Posterior cingulate gyrus (tissue), 11 donors: ENCODE measurements at regions not wholly inside any gene's neighbourhood (a gene's known extent, or its start where the extent isn't known, plus 50 kb on each side); places are given as distances from the start of the nearest gene placed in this dataset.
"Not testable (repeated sequence)": the region's sequence is repeated elsewhere in the genome, so short reads cannot be mapped to it uniquely, and the experiment has no call there.

Experiments
- DNase-seq, 10 donors: peaks; one replicate each; pipeline versions ENCODE4 v3.0.0 to v3.0.0-alpha.2; 2020 to 2021; ENCODE audit warnings: mixed read lengths in 3 of 10
- intact Hi-C: fragments of 100-400 bp; cut with DNase I; formaldehyde crosslinking; loops from one replicate; pipeline ENCODE4 v1.15.1; 2023

DNA sequence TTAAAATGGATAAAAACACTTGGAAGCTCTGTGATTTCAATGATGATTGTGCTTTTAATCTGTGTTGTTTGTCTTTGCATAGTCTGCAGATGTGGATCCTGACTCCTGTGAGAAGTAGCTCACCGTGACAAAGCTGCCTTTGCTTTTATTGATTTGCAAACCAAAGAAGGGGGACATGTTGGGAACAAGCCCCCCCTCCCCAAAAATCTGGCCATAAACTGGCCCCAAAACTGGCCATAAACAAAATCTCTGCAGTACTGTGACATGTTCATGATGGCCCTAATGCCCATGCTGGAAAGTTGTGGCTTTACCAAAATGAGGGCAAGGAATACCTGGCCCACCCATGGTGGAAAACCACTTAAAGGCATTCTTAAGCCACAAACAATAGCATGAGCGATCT lies 202.4 kb downstream of the YTHDC2 start:
- intact Hi-C loops = not testable (repeated sequence)

DNA sequence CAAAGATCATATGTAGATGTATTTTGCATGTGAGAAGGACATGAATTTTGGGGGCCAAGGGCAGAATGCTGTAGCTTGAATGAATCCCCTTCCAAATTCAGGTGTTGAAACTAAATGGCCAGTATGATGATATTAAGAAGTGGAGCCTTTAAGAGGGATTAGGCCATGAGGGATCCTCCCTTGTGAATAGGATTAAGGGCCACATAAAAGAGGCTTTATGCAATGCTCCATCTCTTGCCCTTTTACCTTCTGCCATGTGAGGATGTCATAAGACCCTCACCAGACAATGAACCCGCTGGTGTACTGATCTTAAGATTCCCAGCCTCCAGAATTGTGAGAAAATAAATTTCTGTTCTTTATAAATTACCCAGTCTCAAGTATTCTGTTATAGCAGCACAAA lies 206.1 kb downstream of the YTHDC2 start:
- intact Hi-C loops = no loop called here
- no peak for DNase-seq

More for the DNA sequence above, 202.4 kb downstream of the YTHDC2 start:
- not testable (repeated sequence) for DNase-seq

DNA sequence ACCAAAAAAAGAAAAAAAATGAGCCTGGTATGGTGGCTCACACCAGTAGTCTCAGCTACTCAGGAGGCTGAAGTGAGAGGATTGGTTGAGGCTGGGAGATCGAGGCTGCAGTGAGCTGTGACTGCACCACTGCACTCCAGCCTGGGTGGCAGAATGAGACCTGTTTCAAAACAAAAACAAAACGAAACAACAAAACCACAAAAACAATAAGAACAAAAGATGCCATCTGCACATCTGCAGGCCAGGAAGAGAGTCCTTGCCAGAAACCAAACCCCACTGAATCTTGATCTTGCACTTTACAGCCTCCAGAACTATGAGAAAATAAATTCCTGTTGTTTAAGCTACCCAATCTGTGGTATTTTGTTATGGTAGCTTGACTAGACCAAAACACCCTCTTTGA lies 207.7 kb downstream of the YTHDC2 start:
- DNase-seq = no peak
- intact Hi-C loops = no loop called here

DNA sequence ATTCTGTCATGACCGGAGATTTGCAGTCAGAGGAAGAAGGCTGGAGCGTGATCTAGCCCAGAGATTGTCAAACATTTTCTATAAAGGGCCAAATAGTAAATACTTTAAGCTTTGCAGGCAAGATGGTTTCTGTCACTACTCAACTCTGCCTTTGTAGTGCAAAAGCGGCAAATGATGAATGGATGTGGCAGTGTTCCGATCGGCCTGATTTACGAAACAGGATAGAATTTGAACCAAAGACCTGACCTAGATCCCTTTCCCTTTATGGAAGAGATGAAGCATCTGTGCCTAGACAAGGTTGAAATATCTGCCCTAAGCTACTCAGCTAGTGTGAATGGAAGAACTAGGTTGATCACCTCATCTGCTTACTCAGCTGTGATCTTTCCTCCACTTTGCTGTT lies 209.5 kb downstream of the YTHDC2 start:
- intact Hi-C loops = no loop called here
- DNase-seq = no peak

DNA sequence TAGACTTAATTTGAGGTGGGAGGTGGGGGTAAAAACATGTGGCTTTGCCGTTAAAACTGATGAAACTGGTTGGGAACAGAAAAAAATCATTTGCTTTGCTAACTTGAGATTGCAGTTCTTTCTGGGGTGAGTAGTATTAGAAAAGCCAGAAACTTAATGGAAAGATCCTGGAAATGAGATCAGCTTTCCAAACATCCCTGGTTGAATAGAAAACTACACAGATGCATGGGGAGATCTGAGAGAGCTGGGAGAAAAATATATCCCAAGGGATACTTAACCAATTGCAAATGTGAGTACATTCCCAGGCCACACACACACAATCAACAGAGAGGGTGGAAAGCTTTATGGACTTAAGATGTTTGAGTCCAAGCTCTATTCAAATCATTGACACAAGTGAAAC lies 222.3 kb downstream of the YTHDC2 start:
- intact Hi-C loops = no loop called here
- no peak for DNase-seq

DNA sequence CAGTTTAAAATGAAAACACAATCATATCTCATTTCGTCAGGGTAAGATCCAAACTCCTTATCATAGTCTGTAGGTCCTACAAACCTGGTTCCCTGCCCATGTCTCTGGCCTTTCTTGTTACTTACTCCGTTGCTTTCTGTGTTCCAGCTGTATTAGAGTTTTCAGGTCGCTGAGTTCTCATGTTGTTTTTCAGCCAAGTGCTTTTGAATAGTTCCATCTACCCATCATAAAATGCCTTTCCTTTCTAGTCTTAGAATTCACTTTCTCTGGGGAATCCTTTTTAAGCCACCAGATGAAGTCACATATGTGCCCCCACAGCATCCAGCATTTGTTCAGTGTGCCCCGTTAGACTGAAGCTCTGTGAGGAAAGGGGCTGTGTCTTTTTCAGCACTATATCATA lies 228.7 kb downstream of the YTHDC2 start:
- intact Hi-C loops = no loop called here
- no peak for DNase-seq

DNA sequence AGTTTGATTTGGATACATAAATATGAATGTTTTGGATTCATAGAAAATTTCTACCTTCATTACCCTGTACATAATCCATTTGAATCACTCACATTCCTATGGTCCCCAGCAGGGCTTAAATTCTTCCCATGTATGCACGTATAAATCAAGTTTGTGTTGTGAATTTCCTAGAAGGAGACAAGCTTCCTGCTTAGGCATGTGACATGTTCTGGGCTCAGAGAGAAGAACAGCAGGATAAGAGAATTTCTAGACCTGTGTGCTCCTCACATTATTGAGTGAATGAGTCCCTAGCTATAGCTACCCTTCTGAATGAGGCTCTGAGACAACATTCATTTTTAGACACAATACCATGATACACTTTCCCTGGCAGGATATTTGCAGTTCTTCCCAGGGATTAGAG lies 229.1 kb downstream of the YTHDC2 start:
- DNase-seq = no peak
- intact Hi-C loops = no loop called here

DNA sequence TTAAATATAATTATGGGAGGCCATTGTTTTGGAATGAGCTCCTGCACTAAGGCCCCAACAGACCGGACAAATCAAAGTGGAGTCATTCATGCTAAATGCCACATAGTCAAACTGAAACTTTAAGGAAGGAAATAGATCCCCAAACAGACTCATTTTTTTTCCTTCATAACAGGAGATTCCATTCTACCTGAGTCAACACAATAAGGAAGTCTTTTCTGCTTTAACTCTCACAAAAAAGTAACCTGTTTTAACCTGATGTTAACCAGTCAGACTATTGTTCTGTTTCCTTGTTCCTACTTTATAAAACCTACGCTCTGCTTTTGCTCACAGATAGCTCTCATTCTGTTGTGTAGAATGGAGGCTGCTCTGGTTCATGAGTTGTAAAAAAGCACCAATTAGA lies 234.9 kb downstream of the YTHDC2 start:
- intact Hi-C loops = no loop called here

DNA sequence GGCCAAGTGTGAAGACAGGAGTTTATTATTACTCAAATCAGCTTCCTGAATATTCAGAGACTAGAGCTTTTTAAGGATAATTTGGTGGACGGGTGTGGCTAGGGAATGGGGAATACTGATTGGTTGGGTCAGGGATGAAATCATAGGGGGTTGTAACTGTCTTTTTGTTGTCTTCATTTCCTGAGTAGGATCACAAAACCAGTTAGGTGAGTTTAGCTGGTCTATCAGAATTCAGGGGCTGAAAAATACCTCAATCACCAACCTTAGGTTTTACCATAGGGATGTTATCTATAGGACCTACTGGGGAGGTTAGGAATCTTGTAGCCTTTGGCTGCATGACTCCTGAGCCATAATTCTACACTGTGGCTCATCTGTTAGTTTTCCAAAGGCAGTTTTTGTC lies 235.8 kb downstream of the YTHDC2 start:
- DNase-seq = no peak
- intact Hi-C loops = no loop called here

More for the DNA sequence above, 234.9 kb downstream of the YTHDC2 start:
- DNase-seq = no peak

DNA sequence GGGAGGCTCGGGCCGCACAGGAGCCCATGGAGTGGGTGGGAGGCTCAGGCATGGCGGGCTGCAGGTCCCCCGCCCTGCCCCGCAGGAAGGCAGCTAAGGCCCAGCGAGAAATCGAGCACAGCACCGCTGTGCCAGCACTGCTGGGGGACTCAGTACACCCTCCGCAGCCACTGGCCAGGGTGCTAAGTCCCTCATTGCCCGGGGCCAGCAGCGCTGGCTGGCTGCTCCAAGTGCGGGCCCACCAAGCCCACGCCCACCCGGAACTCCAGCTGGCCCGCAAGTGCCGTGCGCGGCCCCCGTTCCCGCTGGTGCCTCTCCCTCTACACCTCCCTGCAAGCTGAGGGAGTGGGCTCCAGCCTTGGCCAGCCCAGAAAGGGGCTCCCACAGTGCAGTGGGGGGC lies 239.7 kb downstream of the YTHDC2 start:
- DNase-seq, intact Hi-C loops: not testable (repeated sequence)

DNA sequence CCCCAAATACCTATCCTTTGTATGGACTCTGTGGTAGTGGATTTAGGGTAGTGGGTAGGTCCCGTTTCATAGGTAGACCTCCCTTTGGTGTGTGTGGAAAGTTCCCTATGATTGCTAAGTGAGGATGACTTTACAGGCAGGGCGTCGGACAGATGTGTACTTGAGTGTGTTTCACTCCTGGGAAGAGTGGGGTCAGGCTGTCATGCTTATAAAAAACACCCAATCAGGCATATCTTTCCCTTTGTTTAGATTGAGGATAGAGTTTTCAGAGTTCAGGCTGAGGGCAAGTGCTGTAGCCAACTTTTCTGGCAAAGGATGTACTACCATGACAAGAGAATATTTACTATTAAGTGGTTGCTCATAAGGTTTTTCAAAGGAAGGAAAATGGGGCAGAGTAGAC lies 242.0 kb downstream of the YTHDC2 start:
- DNase-seq = no peak
- intact Hi-C loops = no loop called here

DNA sequence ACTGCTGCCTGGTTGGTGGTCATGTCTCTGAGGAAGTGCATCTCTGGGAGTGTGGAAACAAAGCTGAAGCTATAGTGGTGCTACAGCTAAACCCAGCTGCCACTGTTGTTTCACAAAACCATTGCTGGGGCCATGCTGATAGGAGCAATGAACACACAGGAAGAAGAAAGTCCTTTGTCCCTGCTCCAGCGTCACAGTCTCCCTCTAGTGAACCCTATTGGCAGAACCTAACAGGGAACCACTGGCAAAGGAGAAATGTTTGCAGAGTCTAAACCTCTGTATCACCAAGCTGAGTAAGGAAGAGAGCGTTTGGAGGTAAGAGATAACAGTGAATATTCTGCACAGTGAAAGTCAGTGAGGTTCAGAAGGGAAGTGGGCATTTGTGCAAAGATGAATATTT lies 244.0 kb downstream of the YTHDC2 start:
- intact Hi-C loops = no loop called here
- no peak for DNase-seq

DNA sequence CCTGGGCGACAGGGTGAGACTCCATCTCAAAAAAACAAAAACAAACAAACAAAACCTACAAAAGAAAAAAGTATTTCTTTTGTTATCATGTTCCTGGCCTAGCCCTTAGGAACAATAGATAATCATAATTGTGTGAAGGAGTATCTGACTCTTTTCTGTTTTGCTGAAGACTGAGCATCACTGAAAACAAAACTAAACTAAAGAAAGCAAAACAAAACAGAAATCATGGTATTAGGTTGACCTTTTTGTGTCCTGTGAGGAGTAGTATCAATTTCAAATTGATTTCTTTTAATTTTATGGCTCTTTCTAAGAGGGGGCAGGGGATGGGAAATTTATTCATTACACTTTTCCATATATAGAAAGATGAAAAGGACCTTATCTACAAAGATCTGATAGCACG lies 246.0 kb downstream of the YTHDC2 start:
- no peak for DNase-seq
- intact Hi-C loops = no loop called here

DNA sequence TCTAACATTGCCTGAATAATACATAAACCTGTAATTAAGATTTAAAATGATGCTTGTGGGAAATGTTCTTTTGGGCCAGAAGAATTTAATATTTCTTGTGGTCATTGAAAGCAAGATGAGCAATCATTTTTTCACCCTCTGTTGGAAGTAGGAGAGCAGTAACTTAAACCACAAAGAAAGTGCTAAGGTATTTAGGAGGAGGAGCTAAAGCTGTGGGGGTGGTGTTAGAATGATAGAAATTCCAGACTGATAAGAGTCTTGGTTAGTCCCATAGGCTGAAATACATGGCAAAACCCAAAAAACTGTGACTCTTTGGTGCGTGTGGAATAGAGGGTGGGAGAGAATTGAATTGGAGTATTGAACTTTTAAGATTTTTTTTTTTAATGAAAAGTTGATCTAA lies 247.0 kb downstream of the YTHDC2 start:
- intact Hi-C loops = no loop called here
- no peak for DNase-seq

DNA sequence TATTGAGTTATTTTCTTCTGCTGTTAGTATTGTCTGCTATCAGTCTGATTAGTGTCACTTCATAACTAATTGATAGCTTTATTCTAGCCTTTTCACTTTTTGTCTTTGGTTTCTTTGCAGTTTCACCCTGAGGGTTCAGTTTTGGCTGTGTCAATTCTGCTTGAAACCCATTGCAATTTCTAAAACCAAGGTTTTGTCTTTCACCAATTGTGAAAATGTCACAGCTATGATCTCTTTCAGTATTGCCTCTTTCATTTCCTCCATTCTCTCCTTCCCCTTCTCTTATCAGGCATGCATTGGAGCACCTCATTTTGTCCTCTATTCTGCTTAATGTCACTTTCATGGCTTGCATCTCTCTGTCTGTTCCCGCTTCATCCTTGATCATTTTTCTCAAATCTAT lies 248.1 kb downstream of the YTHDC2 start:
- intact Hi-C loops = no loop called here
- no peak for DNase-seq

DNA sequence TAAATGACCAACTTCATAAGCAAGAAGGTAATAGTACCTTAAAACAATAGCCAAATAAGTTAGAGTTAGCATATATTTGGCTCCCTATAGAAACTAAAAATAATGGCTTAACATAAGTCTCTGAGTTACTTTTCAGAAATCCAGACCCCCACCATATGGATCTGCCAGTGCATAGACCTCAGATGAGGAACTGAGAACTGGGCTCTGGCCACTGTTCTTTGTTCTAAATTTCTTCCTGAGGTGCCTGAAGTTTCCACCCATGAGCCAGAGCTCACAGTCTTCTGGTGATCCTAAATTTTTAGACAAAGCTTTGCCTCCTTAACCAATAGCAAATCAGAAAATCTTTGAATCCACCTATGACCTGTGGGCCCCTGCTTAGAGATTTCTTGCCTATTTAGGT lies 250.9 kb downstream of the YTHDC2 start:
- intact Hi-C loops = no loop called here
- no peak for DNase-seq

DNA sequence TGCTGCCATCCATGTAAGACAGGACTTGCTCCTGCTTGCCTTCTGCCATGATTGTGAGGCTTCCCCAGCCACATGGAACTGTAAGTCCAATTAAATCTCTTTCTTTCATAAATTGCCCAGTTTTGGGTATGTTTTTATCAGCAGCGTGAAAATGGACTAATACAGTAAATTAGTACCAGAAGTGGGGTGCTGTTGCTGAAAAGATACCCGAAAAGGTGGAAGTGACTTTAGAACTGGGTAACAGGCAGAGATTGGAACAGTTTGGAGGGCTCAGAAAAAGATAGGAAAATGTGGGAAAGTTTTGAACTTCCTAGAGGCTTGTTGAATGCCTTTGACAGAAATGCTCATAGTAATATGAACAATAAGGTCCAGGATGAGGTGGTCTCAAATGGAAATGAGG lies 253.3 kb downstream of the YTHDC2 start:
- intact Hi-C loops = loop anchor here (5.0 kb wide), 1 partner anchor 330 kb away; no protein-coding TSS in a partner anchor
- not testable (repeated sequence) for DNase-seq

DNA sequence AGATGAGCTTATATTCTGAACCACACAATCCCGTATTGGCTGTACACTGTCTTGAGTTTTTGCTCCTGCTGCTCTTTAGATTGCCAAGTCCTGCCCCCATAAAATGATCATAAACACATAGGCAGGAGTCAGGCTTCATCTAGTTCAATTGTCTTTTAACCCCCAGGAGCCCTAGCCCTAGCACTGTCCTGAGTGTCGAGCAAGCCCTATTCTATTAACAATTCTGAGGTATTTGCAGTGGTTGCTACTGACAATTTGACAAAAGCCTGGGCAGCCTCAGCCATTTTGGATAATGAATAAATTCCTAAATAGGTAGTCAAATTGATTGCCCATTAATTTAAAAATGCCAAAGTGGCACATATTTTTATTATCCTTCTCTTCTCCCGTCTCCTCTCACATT lies 257.2 kb downstream of the YTHDC2 start:
- DNase-seq = no peak
- intact Hi-C loops = no loop called here

DNA sequence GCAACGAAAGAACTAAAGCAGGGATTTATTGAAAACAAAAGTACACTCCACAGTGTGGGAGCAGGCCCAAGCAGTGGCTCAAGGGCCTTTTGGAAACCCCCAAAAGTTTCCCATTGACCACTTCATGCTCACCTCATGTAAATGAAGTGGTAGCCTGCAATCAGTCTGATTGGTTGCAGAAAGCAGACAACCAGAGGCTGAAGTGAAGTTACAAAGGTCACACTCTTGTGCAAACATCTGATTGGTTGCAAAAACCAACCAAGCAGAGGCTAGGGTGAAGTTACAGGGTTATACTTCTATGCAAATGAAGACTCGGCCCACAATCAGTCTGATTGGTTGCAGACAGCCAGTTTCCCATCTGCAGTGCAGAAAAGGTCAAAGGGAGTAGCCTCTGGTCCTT lies 258.0 kb downstream of the YTHDC2 start:
- no peak for DNase-seq
- intact Hi-C loops = no loop called here

DNA sequence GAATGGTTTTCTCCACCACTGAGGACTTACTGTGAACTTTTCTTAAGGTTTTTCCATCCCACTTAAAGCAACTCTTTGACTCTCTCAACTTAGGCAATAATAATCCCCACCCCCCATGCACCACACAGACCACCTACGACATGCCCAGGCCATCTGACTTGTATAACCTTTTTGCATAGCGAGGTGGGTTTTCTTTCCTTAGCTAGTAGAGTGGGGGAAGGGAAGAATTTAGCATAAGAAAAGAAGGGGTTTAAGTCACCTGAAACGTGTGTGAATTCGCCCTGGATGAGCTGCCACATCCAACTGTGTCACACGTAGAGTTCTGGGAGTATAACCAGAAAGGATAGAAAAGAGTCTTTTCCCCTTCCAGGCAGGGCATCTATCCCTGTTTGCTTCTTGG lies 262.7 kb downstream of the YTHDC2 start:
- DNase-seq = no peak
- intact Hi-C loops = no loop called here

DNA sequence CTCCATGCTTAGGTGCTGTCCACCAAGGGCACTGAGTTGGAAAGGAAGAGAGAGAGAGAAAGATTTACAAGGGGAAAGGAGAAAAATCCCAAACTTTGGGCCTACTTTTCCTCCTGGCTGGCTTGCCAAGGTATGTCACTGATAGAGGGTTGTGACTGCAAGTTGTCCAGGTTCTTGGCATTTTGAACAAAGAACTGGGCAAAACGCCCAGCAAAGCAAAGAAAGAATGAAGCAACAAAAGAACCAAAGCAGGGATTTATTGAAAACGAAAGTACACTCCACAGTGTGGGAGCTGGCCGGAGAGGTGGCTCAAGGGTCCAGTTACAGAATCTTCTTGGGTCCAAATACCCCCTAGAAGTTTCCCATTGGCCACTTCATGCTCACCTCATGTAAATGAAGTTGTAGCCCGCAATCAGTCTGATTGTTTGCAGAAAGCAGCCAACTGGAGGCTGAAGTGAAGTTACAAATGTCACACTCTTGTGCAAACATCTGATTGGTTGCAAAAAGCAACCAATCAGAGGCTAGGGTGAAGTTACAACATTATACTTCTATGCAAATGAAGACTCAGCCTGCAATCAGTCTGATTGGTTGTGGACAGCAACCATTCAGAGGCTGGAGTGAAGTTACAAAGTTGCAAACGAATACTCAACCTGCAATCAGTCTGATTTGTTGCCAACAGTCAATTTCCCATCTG lies 263.5 kb downstream of the YTHDC2 start:
- no peak for DNase-seq
- intact Hi-C loops = no loop called here

DNA sequence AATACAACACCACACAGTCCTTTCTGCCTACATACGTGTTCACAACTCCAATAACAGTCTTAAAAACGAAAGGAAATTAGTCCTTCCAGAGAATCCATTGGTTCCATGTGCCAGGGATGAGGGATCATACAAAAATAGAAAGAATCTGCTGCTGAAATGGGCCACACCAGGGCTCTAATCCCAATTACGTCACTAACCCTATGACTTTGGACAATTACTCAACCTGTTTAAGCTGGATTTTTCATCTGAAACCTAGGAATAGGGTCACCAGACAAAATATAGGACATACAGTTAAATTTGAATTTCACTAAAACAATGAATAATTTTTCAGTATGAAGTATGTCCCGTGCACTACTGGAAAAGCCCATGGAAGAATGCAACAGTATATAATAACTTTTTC lies 264.7 kb downstream of the YTHDC2 start:
- intact Hi-C loops = no loop called here
- no peak for DNase-seq

DNA sequence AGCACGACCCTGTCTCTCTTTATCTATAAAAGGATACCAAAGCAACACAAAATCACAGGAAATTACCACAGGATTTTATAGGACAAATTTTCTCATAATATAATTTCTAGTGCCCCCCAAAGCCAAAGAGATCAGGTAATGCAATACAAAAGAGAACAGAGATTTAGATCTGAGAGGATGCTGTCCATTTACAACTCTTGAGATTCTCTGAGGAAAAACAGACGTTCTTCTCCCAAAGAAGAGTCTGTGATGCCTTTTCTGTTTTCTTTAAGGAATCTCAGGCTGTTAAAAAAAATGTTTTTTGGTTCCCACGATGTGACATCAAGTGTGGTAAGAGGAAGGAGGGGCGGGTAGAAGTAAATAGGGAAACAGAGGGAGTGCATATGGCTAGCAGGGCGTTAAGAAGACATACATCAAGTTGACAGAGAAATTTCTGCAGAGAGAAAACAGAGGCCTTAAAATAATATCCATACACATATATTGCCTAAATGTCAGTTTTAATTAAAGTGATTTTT lies 274.7 kb downstream of the YTHDC2 start:
- intact Hi-C loops = no loop called here
- no peak for DNase-seq
